H1 (cell line): ENCODE measurements at regions not wholly inside any gene's neighbourhood (a gene's known extent, or its start where the extent isn't known, plus 50 kb on each side); places are given as distances from the start of the nearest gene placed in this dataset.

Experiments
- CBX8 ChIP-seq: fragments of 300-800, 300-1000 bp; sonication (generic); IDR thresholded peaks from 2 replicates; pipeline ENCODE4 v1.7.1; 2016; ENCODE audit warnings: low read depth, low read length, borderline replicate concordance
- NANOG ChIP-seq: IDR thresholded peaks from 2 replicates; pipeline ENCODE4 v1.6.1; 2011; ENCODE audit warnings: low read length, low read depth, mild to moderate bottlenecking, inconsistent platforms; ENCODE audit not compliant: insufficient read depth, poor library complexity, severe bottlenecking
- RXRA ChIP-seq: IDR thresholded peaks from 2 replicates; pipeline ENCODE4 v1.6.1; 2011; ENCODE audit warnings: low read depth, mild to moderate bottlenecking, low read length, moderate library complexity; ENCODE audit not compliant: insufficient read depth
- TEAD4 ChIP-seq: IDR thresholded peaks from 2 replicates; pipeline ENCODE4 v1.6.1; 2012; ENCODE audit warnings: low read depth, low read length, inconsistent platforms, mixed read lengths

DNA sequence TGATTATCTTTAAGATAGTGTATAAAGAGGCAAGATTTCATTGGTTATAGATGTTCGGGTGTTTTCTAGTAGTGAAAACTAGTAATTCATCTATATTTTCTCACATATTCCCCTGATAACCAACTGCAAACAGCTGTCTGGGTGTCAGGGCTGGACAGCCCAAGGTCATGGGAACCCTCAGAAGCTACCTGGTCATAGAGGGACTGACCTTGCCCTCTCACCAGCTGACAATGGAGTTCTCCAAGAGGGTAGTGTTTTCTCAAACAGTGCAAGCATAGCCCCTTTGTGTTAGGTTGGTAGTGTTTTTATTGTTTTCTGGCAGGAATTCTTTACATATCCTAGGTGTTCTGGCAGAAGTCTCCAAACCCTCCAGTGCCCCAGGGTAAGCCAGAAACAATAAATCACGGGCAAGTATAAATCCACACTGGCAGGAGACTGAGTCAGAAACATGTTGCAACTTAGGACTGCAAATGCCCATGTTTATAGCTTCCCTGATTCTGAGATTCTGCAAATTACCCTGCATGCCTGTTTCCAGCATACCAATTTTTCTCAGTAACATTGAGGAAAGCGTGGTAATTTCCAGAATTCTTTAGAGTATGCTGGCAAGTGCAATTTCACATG is 82.8 kb upstream of the ATP1A1 start (continued):
- TF ChIP-seq CBX8 (no peak), TEAD4 (no peak), NANOG (no peak), RXRA (no peak)
